ENCODE measurements at regions not wholly inside any gene's neighbourhood (a gene's known extent, or its start where the extent isn't known, plus 50 kb on each side); places are given as distances from the start of the nearest gene placed in this dataset.
"Not testable (repeated sequence)": the region's sequence is repeated elsewhere in the genome, so short reads cannot be mapped to it uniquely, and the experiment has no call there.

DNA sequence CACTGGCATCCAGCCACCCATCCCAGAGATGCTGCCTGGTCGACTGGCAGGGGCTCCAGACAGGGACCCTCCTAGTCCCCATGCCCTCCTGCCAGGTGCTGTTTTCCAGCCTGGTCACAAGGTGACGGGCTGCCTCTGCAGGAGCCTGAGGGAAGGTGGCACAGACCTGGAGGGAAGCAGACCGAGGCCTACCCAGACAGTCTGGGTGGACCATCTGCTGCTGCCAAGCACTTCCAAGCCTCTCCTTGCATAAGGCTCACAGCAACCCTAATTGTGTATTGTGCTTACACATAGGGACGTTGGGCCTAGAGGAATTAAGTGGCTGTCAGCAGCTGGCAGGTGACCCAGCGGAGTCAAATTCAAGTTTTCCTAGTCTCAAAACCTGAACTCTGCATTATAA lies 90.1 kb upstream of the KCNJ18 start:
- H3K27ac ChIP-seq = no peak overlapping the region
- no peak overlapping the region for H3K4me3 ChIP-seq
- intact Hi-C loops (cut with DNase I; ENCODE audit: low total_unique reads) = no loop called here
- H3K36me3 ChIP-seq = no peaks in the 10 kb centered on the region
- TF ChIP-seq POLR2AphosphoS5 (IDR thresholded peaks at IDR 0.05) = no peak
- TF ChIP-seq POLR2A (IDR thresholded peaks at IDR 0.05) = no peak
- TF ChIP-seq, protein P1, sequence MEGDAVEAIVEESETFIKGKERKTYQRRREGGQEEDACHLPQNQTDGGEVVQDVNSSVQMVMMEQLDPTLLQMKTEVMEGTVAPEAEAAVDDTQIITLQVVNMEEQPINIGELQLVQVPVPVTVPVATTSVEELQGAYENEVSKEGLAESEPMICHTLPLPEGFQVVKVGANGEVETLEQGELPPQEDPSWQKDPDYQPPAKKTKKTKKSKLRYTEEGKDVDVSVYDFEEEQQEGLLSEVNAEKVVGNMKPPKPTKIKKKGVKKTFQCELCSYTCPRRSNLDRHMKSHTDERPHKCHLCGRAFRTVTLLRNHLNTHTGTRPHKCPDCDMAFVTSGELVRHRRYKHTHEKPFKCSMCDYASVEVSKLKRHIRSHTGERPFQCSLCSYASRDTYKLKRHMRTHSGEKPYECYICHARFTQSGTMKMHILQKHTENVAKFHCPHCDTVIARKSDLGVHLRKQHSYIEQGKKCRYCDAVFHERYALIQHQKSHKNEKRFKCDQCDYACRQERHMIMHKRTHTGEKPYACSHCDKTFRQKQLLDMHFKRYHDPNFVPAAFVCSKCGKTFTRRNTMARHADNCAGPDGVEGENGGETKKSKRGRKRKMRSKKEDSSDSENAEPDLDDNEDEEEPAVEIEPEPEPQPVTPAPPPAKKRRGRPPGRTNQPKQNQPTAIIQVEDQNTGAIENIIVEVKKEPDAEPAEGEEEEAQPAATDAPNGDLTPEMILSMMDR (IDR thresholded peaks at IDR 0.05) = no peak
- no peak for DNase-seq (ENCODE audit: low spot score in 2 of 2)
- H3K9me3 ChIP-seq = no peaks in the 10 kb centered on the region
- no peaks in the 10 kb centered on the region for H3K27me3 ChIP-seq
- H3K4me1 ChIP-seq = no peaks in the 10 kb centered on the region

DNA sequence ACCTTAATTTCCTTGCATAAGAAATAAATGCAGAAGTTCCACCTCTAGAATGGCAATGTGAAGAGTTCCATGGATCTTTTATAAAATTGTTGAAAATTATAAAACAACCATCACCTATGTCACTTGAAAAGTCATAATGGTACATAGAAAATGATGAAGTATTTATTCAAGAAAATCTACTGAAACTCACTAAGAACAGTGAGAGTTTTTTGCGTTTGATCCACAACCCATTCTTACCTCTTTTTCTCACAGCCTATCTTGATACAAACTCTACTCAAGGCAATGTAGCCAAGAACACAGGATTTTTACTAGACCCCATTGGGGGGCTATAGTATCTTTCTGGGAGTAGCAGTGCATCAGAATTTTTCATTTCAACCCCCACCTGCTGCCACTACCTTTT lies 89.0 kb upstream of the KCNJ18 start:
- H3K4me3 ChIP-seq; H3K36me3 ChIP-seq; H3K9me3 ChIP-seq; DNase-seq (ENCODE audit: low spot score in 2 of 2); H3K27ac ChIP-seq; H3K4me1 ChIP-seq; intact Hi-C loops (cut with DNase I; ENCODE audit: low total_unique reads); H3K27me3 ChIP-seq: not testable (repeated sequence)

DNA sequence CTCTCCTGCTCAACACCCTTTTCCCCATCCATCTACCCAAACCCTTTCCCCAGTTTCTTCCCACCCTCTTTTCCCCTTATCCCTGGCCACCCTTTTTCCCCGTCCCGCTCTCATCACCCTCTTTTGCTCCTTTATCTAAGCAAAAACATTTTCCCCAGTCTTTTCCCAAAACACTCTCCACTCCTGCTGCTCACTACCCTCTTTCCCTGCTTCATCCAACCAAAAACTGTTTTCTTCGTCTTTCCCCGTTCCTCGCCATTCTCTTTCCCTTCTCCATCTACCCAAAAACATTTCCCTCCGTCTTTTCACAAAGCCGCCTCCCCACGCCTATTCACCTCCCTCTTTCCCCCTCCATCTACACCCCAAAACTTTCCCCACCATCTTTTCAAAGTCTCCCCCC lies 80.9 kb upstream of the KCNJ18 start:
- H3K9me3 ChIP-seq; H3K4me1 ChIP-seq; H3K4me3 ChIP-seq; intact Hi-C loops (cut with DNase I; ENCODE audit: low total_unique reads); H3K36me3 ChIP-seq; H3K27ac ChIP-seq; DNase-seq (ENCODE audit: low spot score in 2 of 2); H3K27me3 ChIP-seq: not testable (repeated sequence)

DNA sequence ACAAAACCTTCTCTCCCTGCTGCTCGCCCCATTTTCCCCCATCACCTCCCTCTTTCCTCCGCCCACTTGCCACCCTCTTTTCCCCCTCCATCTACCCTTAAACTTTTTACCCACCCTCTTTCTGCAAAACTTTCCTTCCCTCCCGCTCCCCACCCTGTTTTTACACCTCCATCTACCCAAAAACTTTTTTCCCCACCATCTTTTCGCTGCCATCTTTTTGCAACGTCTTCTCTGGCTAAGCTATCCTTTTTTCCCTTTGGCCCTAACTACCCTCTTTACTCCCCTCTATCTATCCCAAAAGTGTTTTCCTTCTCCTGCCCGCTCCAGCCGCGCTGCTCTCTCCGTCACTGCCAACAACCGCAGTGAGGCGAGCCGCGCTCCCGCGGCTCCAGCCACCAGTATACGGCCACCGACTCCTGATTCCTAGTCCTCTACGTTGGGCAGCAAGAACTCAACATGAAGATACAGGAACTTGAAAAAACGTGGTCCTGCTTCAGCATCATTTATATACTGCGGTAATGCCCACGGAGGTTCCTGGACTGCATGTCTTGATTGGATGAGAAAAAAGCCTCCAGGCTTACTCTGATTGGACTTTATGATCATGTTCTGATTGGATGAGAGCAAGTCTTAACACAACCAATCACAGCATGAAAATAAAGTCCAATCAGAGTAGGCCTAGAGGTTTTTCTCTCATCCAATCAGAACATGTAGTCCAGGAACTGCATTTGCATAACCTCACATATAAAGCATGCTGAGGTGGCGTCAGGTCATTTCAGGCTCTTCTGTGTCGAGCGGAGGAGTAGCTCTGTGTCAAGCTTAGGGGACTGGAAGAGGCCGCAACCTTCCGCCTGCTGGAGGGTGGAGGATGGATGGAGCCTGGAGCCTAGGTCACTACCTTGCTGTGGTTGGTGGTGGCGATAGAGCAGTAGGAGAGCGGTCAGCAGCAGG lies 79.9 kb upstream of the KCNJ18 start:
- H3K4me1 ChIP-seq; H3K36me3 ChIP-seq; intact Hi-C loops (cut with DNase I; ENCODE audit: low total_unique reads); H3K4me3 ChIP-seq; H3K9me3 ChIP-seq; H3K27me3 ChIP-seq; H3K27ac ChIP-seq; DNase-seq (ENCODE audit: low spot score in 2 of 2): not testable (repeated sequence)

DNA sequence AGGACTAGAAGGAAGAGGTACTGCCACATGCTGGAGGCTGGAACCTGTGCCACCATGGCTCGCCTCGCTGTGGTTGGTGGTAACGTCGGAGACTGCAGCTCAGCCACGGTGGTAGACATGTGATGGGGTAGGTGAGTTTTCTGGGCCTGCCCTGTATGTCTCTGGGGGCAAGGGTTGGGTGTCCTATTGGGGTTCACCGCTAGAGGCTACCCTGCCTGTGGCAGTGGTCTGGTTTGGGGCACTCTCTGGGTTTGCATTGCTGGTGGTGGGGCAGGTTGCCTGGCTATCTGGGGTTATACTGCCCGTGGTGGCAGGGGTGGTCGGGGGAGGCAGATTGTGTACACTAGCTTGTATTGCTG lies 79.3 kb upstream of the KCNJ18 start:
- H3K36me3 ChIP-seq = no peaks in the 10 kb centered on the region
- no peak for TF ChIP-seq POLR2A (IDR thresholded peaks at IDR 0.05)
- H3K4me3 ChIP-seq = no peak overlapping the region
- DNase-seq (ENCODE audit: low spot score in 2 of 2) = no peak
- H3K4me1 ChIP-seq = no peaks in the 10 kb centered on the region
- intact Hi-C loops (cut with DNase I; ENCODE audit: low total_unique reads) = no loop called here
- H3K27ac ChIP-seq = no peak overlapping the region
- no peaks in the 10 kb centered on the region for H3K9me3 ChIP-seq
- no peaks in the 10 kb centered on the region for H3K27me3 ChIP-seq

DNA sequence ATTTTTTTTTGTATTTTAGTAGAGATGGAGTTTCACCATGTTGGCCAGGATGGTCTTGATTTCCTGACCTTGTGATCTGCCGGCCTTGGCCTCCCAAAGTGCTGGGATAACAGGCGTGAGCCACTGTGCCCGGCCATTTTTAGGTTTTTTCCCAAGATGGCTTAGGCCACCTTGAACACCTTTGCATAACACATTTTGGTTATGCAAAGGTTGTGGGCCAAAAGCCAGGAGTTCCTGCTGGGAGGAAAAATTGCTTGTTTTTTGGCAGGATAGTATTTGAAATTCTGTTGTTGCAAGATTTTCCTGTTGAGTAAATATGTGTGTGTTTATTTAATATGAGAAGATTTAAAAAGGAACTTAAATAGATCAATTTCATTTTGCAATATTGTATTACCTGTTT lies 65.3 kb upstream of the KCNJ18 start:
- DNase-seq (ENCODE audit: low spot score in 2 of 2); H3K4me1 ChIP-seq; H3K27me3 ChIP-seq; H3K9me3 ChIP-seq; H3K27ac ChIP-seq; H3K36me3 ChIP-seq; intact Hi-C loops (cut with DNase I; ENCODE audit: low total_unique reads); H3K4me3 ChIP-seq: not testable (repeated sequence)

All from breast epithelium (tissue), 4 donors.